Gastroesophageal sphincter (tissue), 3 donors: ENCODE measurements at regions not wholly inside any gene's neighbourhood (a gene's known extent, or its start where the extent isn't known, plus 50 kb on each side); places are given as distances from the start of the nearest gene placed in this dataset.

Experiments
- CTCF ChIP-seq, 4 experiments: fragments of 200-600 bp in 2 of 4; fragments of 450-650 bp in 2 of 4; sonication (generic) in 1 of 4; IDR thresholded peaks; one replicate each; pipeline ENCODE4 v1.5.1; 2017 to 2019; ENCODE audit warnings: antibody characterized with exemption in 4 of 4, mild to moderate bottlenecking in 2 of 4, moderate library complexity in 2 of 4
- EP300 ChIP-seq: sonication (generic); formaldehyde crosslinking; IDR thresholded peaks from one replicate; pipeline ENCODE4 v1.6.1; 2017; ENCODE audit warnings: antibody characterized with exemption, mild to moderate bottlenecking
- POLR2A ChIP-seq, 2 donors: fragments of 450-650 bp; IDR thresholded peaks; one replicate each; pipeline ENCODE4 v1.6.1; 2017; ENCODE audit warnings: antibody characterized with exemption in 2 of 2, mild to moderate bottlenecking in 2 of 2, moderate library complexity in 1 of 2
- POLR2AphosphoS5 ChIP-seq: sonication (generic); formaldehyde crosslinking; IDR thresholded peaks from one replicate; pipeline ENCODE4 v1.6.1; 2017; ENCODE audit warnings: antibody characterized with exemption

- no peak for TF ChIP-seq POLR2A (IDR thresholded peaks at IDR 0.05)
- TF ChIP-seq POLR2AphosphoS5, result no peak
- no peak for TF ChIP-seq CTCF (IDR thresholded peaks at IDR 0.05)
- no peak for TF ChIP-seq EP300
Measured at GRCh38 chr14:53375599-53375998, 222.5 kb upstream of the DDHD1 start.
